ENCODE measurements at regions not wholly inside any gene's neighbourhood (a gene's known extent, or its start where the extent isn't known, plus 50 kb on each side); places are given as distances from the start of the nearest gene placed in this dataset.
"Not testable (repeated sequence)": the region's sequence is repeated elsewhere in the genome, so short reads cannot be mapped to it uniquely, and the experiment has no call there.

GRCh38 chr4:55028196-55028595 lies 97.2 kb downstream of the KDR start:
- no peak for DNase-seq

- DNase-seq = no peak
Observed at GRCh38 chr4:55027596-55027995, 97.8 kb downstream of the KDR start.

- DNase-seq = not testable (repeated sequence)
Observed at GRCh38 chr4:55025456-55025855, 99.9 kb downstream of the KDR start.

GRCh38 chr4:55023030-55023429 lies 102.4 kb downstream of the KDR start:
- no peak for DNase-seq

GRCh38 chr4:55021214-55021613 lies 104.2 kb downstream of the KDR start:
- no peak for DNase-seq

GRCh38 chr4:55020131-55020530 lies 105.3 kb downstream of the KDR start:
- no peak for DNase-seq

- DNase-seq = no peak
Observed at GRCh38 chr4:55018978-55019377, 106.4 kb downstream of the KDR start.

- DNase-seq = no peak
Observed at GRCh38 chr4:55018521-55018920, 106.9 kb downstream of the KDR start.

- DNase-seq = no peak
Observed at GRCh38 chr4:55017406-55017805, 108.0 kb downstream of the KDR start.

GRCh38 chr4:55016131-55016530 lies 109.3 kb downstream of the KDR start:
- no peak for DNase-seq

- DNase-seq = no peak
Observed at GRCh38 chr4:55014876-55015275, 110.5 kb downstream of the KDR start.

- no peak for DNase-seq
Observed at GRCh38 chr4:55013431-55013955, 111.9 kb downstream of the KDR start.

- DNase-seq = no peak
Observed at GRCh38 chr4:55012363-55013230, 112.8 kb downstream of the KDR start.

- DNase-seq = no peak
Observed at GRCh38 chr4:55011761-55012160, 113.6 kb downstream of the KDR start.

- DNase-seq = no peak
Observed at GRCh38 chr4:55010550-55010949, 114.8 kb downstream of the KDR start.

GRCh38 chr4:55008166-55009056 lies 117.0 kb downstream of the KDR start:
- peak; percentile 22 for DNase-seq

GRCh38 chr4:55005910-55006309 lies 119.5 kb downstream of the KDR start:
- no peak for DNase-seq

- DNase-seq = no peak
Observed at GRCh38 chr4:55004831-55005230, 120.6 kb downstream of the KDR start.

GRCh38 chr4:55002431-55002830 lies 123.0 kb downstream of the KDR start:
- no peak for DNase-seq

GRCh38 chr4:55001538-55001937 lies 123.9 kb downstream of the KDR start:
- DNase-seq = no peak

- no peak for DNase-seq
Observed at GRCh38 chr4:54999003-54999402, 126.4 kb downstream of the KDR start.

GRCh38 chr4:54993473-54994026 lies 131.8 kb downstream of the KDR start:
- DNase-seq = not testable (repeated sequence)

- no peak for DNase-seq
Observed at GRCh38 chr4:54992266-54992665, 133.1 kb downstream of the KDR start.
